ENCODE measurements at regions not wholly inside any gene's neighbourhood (a gene's known extent, or its start where the extent isn't known, plus 50 kb on each side); places are given as distances from the start of the nearest gene placed in this dataset.

DNA sequence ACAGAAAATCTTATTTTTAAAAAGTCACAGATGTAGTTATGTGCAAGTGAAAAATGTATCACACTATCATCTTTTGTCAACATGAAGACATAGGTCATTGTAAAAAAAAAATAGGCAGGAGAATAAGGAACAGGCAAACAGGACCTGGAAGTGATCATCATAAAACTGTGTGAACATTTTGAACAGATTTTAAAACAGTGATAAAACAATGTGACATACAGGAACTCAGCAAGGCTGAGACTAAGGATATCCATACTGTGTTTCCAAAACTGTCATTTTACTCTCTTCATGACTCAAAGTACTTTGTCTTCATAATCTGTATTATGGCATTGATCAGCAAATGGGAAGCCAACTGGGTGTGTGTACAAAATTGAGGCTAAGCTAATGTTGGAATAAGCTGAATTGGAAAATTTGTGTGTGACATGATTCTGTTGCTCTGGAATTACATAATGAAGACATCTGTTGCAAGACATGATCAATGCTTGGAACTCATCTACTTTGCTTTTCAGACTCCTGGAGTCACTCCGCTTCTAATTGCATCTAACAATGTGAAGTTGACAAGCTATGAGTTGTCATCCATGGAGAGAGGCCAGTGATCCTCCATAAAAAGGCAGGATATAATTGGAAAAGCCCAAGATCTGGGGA is 978.7 kb upstream of the NUDT12 start:
- no peak for TF ChIP-seq CTCF (IDR thresholded peaks at IDR 0.05; ENCODE audit: borderline replicate concordance, extremely low read depth, insufficient read depth)
- no peaks in the 10 kb centered on the region for H3K9me3 ChIP-seq (ENCODE audit: control insufficient read depth in 2 of 3, insufficient read depth in 1 of 3, low read length in 3 of 3)
- H3K27ac ChIP-seq (ENCODE audit: low read depth in 2 of 2, low read length in 2 of 2), result no peak overlapping the region
- FAIRE-seq, result no peak
- H3K9ac ChIP-seq (ENCODE audit: low read length in 3 of 3), result no peak overlapping the region
- no peak overlapping the region for H3K4me3 ChIP-seq (ENCODE audit: low read length in 3 of 3)
- no peaks in the 10 kb centered on the region for H3K36me3 ChIP-seq (ENCODE audit: control insufficient read depth in 2 of 3, insufficient read depth in 3 of 3, low read length in 3 of 3)
- no peaks in the 10 kb centered on the region for H3K4me1 ChIP-seq (ENCODE audit: control insufficient read depth in 2 of 3, insufficient read depth in 2 of 3, low read depth in 1 of 3, low read length in 3 of 3)
- intact Hi-C loops (cut with DNase I), result no loop called here
- peak in 1 of 5 donors; percentile 1 for DNase-seq
- no peaks in the 10 kb centered on the region for H3K27me3 ChIP-seq (ENCODE audit: control insufficient read depth, insufficient read depth, low read length)

- H3K9me3 ChIP-seq (ENCODE audit: control insufficient read depth in 2 of 3, insufficient read depth in 1 of 3, low read length in 3 of 3), result no peaks in the 10 kb centered on the region
- no peaks in the 10 kb centered on the region for H3K4me1 ChIP-seq (ENCODE audit: control insufficient read depth in 2 of 3, insufficient read depth in 2 of 3, low read depth in 1 of 3, low read length in 3 of 3)
- no peak overlapping the region for H3K4me3 ChIP-seq (ENCODE audit: low read length in 3 of 3)
- no peak overlapping the region for H3K9ac ChIP-seq (ENCODE audit: low read length in 3 of 3)
- no peak overlapping the region for H3K27ac ChIP-seq (ENCODE audit: low read depth in 2 of 2, low read length in 2 of 2)
- no peak for TF ChIP-seq CTCF (IDR thresholded peaks at IDR 0.05; ENCODE audit: borderline replicate concordance, extremely low read depth, insufficient read depth)
- H3K27me3 ChIP-seq (ENCODE audit: control insufficient read depth, insufficient read depth, low read length), result no peaks in the 10 kb centered on the region
- H3K36me3 ChIP-seq (ENCODE audit: control insufficient read depth in 2 of 3, insufficient read depth in 3 of 3, low read length in 3 of 3), result no peaks in the 10 kb centered on the region
- DNase-seq (peak in 2 of 5 donors; percentile 27 to 44), FAIRE-seq (peak; percentile 62)
- intact Hi-C loops (cut with DNase I), result no loop called here
These were observed 977.9 kb upstream of the NUDT12 start for GRCh38 chr5:104540448-104540847.

DNA sequence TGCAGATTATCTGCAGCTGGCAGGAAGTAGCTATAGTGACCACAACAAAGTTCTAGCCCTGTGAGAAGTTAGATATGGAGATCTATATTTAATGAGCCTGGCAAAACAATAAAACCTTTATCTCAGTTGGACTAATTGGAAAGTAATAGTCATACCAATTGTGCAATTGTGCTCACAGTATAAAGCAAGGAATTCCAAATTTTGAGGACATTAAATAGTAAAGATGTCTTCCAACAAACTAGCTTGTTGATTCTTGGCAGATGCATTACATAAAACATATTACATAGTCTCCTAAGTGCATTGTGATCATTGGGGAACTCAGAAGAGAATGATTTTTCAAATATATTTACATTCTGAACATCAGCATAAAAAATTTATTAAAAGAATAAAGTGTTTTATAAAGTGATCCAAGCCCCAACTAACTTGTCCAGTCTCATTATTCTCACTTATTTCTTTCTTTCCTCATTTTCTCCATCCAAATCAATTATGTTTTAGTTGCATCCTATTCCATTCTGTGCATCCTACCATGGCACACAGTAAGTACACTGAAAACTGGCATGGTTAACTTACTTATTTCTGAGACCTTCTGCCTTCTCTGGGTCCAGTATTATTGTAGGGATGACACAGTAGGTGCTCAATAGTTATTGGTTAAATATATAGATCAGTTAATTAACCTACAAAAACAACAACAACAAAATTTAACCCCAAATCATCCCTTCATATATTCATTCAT is 977.2 kb upstream of the NUDT12 start:
- FAIRE-seq, result no peak
- Histone ChIP-seq H3K27me3 (ENCODE audit: control insufficient read depth, insufficient read depth, low read length) (no peaks in the 10 kb centered on the region), H3K9ac (ENCODE audit: low read length in 3 of 3) (no peak overlapping the region), H3K27ac (ENCODE audit: low read depth in 2 of 2, low read length in 2 of 2) (no peak overlapping the region), H3K4me1 (ENCODE audit: control insufficient read depth in 2 of 3, insufficient read depth in 2 of 3, low read depth in 1 of 3, low read length in 3 of 3) (no peaks in the 10 kb centered on the region), H3K36me3 (ENCODE audit: control insufficient read depth in 2 of 3, insufficient read depth in 3 of 3, low read length in 3 of 3) (no peaks in the 10 kb centered on the region), H3K4me3 (ENCODE audit: low read length in 3 of 3) (no peak overlapping the region), H3K9me3 (ENCODE audit: control insufficient read depth in 2 of 3, insufficient read depth in 1 of 3, low read length in 3 of 3) (no peaks in the 10 kb centered on the region)
- no peak for DNase-seq
- intact Hi-C loops (cut with DNase I), result no loop called here
- TF ChIP-seq CTCF (IDR thresholded peaks at IDR 0.05; ENCODE audit: borderline replicate concordance, extremely low read depth, insufficient read depth), result no peak
